ENCODE measurements at regions not wholly inside any gene's neighbourhood (a gene's known extent, or its start where the extent isn't known, plus 50 kb on each side); places are given as distances from the start of the nearest gene placed in this dataset.

GRCh38 chr3:102200560-102200959 lies 234.3 kb upstream of the ZPLD1 start:
- Histone ChIP-seq H3K9me3 (ENCODE audit: low read length) (no peaks in the 10 kb centered on the region), H3K9ac (ENCODE audit: low read length) (no peak overlapping the region), H2AFZ (ENCODE audit: low read depth, low read length) (no peak overlapping the region), H3K27ac (ENCODE audit: low read length) (no peak overlapping the region), H3K36me3 (ENCODE audit: insufficient read depth, low read length) (no peaks in the 10 kb centered on the region), H3K27me3 (ENCODE audit: insufficient read depth, low read depth, low read length) (no peaks in the 10 kb centered on the region), H4K20me1 (ENCODE audit: insufficient read depth) (no peaks in the 10 kb centered on the region), H3K4me2 (ENCODE audit: low read length) (no peak overlapping the region), H3K4me3 (ENCODE audit: low read length) (no peak overlapping the region), H3F3A (ENCODE audit: insufficient read depth, low read length, poor library complexity, severe bottlenecking) (no peaks in the 10 kb centered on the region), H3K9me2 (ENCODE audit: insufficient read depth, low read length) (no peaks in the 10 kb centered on the region), H3K79me2 (replicated peaks; ENCODE audit: insufficient read depth, low read length) (no peaks in the 10 kb centered on the region)
- TF ChIP-seq EZH2 (IDR thresholded peaks at IDR 0.05; ENCODE audit: borderline replicate concordance, insufficient read depth, low read length, poor library complexity, severe bottlenecking) (no peak), POLR2AphosphoS5 (IDR thresholded peaks at IDR 0.05) (no peak), REST (IDR thresholded peaks at IDR 0.05; ENCODE audit: borderline replicate concordance) (no peak), MXI1 (conservative IDR thresholded peaks at IDR 0.05; ENCODE audit: poor library complexity, severe bottlenecking) (no peak)

- Histone ChIP-seq H3K9me2 (ENCODE audit: insufficient read depth, low read length) (no peaks in the 10 kb centered on the region), H2AFZ (ENCODE audit: low read depth, low read length) (no peak overlapping the region)
These were observed 229.2 kb upstream of the ZPLD1 start for GRCh38 chr3:102205647-102206046.

More at GRCh38 chr3:102205647-102206046, 229.2 kb upstream of the ZPLD1 start:
- Histone ChIP-seq H3K79me2 (replicated peaks; ENCODE audit: insufficient read depth, low read length) (no peaks in the 10 kb centered on the region), H3K36me3 (ENCODE audit: insufficient read depth, low read length) (no peaks in the 10 kb centered on the region), H3K9ac (ENCODE audit: low read length) (no peak overlapping the region), H3K27me3 (ENCODE audit: insufficient read depth, low read depth, low read length) (no peaks in the 10 kb centered on the region), H3K9me3 (ENCODE audit: low read length) (no peaks in the 10 kb centered on the region), H4K20me1 (ENCODE audit: insufficient read depth) (no peaks in the 10 kb centered on the region), H3K27ac (ENCODE audit: low read length) (no peak overlapping the region), H3K4me2 (ENCODE audit: low read length) (no peak overlapping the region), H3F3A (ENCODE audit: insufficient read depth, low read length, poor library complexity, severe bottlenecking) (no peaks in the 10 kb centered on the region), H3K4me3 (ENCODE audit: low read length) (no peak overlapping the region)
- TF ChIP-seq MXI1 (conservative IDR thresholded peaks at IDR 0.05; ENCODE audit: poor library complexity, severe bottlenecking) (no peak), REST (IDR thresholded peaks at IDR 0.05; ENCODE audit: borderline replicate concordance) (no peak), EZH2 (IDR thresholded peaks at IDR 0.05; ENCODE audit: borderline replicate concordance, insufficient read depth, low read length, poor library complexity, severe bottlenecking) (no peak), CTCF (IDR thresholded peaks at IDR 0.05; ENCODE audit: poor library complexity, severe bottlenecking) (no peak), SMC3 (conservative IDR thresholded peaks at IDR 0.05; ENCODE audit: poor library complexity) (no peak), RAD21 (conservative IDR thresholded peaks at IDR 0.05) (no peak), POLR2AphosphoS5 (IDR thresholded peaks at IDR 0.05) (no peak)
